Prostate gland (tissue), 2 donors: ENCODE measurements at regions not wholly inside any gene's neighbourhood (a gene's known extent, or its start where the extent isn't known, plus 50 kb on each side); places are given as distances from the start of the nearest gene placed in this dataset.

ENCODE experiments used
- CTCF ChIP-seq, 4 experiments: fragments of 200-600 bp in 2 of 4; fragments of 450-650 bp in 2 of 4; sonication (generic) in 2 of 4; IDR thresholded peaks; 1 replicate in 3 of 4; 2 replicates in 1 of 4; pipeline ENCODE4 v1.5.1; 2016 to 2019; ENCODE audit warnings: antibody characterized with exemption in 4 of 4, mild to moderate bottlenecking in 2 of 4, moderate library complexity in 2 of 4
- POLR2A ChIP-seq: fragments of 450-650 bp; IDR thresholded peaks from one replicate; pipeline ENCODE4 v1.6.1; 2016; ENCODE audit warnings: antibody characterized with exemption, mild to moderate bottlenecking
- POLR2AphosphoS5 ChIP-seq: sonication (generic); formaldehyde crosslinking; IDR thresholded peaks from one replicate; pipeline ENCODE4 v1.6.1; 2017; ENCODE audit warnings: antibody characterized with exemption

- no peak for TF ChIP-seq CTCF (IDR thresholded peaks at IDR 0.05)
- TF ChIP-seq POLR2AphosphoS5 = no peak
- TF ChIP-seq POLR2A = no peak
These were observed 75.2 kb downstream of the PRL start for GRCh38 chr6:22221630-22222029.
